CD4-positive, alpha-beta T cell (primary cell): ENCODE measurements at regions not wholly inside any gene's neighbourhood (a gene's known extent, or its start where the extent isn't known, plus 50 kb on each side); places are given as distances from the start of the nearest gene placed in this dataset.

Experiments
- ATAC-seq: fragments of 200-7000 bp; cut with Tn5 transposase; one replicate; pipeline ENCODE4 v1.10.0; 2022; ENCODE audit warnings: mild to moderate bottlenecking; ENCODE audit not compliant: poor library complexity
- CTCF ChIA-PET: fragments of 350-600 bp; sonication (Branson Sonifier 250); formaldehyde crosslinking; loops from one replicate; lab custom pipeline; 2021; ENCODE audit warnings: antibody characterized with exemption, inconsistent platforms; lab: Charles Lee
- POLR2A ChIA-PET: fragments of 350-600 bp; sonication (Branson Sonifier 250); formaldehyde crosslinking; loops from one replicate; lab custom pipeline; 2021; ENCODE audit warnings: antibody characterized with exemption, inconsistent platforms; lab: Charles Lee
- DNase-seq, 14 experiments: peaks; one replicate each; pipeline ENCODE4 v3.0.0-alpha.2; 2013 to 2020; ENCODE audit warnings: mixed read lengths in 2 of 14
- H3K27ac ChIP-seq, 2 donors: one replicate each; pipeline versions ENCODE4 v1.5.1 to v1.7.0; 2013; ENCODE audit warnings: low read length in 2 of 2, low read depth in 1 of 2, mild to moderate bottlenecking in 1 of 2
- H3K27me3 ChIP-seq, 2 experiments: 1 replicate in 1 of 2; 2 replicates in 1 of 2; pipeline versions ENCODE4 v1.6.1 to v1.7.0; 2013; ENCODE audit warnings: low read length in 2 of 2, control low read depth in 1 of 2, mild to moderate bottlenecking in 1 of 2, moderate library complexity in 1 of 2; ENCODE audit not compliant: insufficient read depth in 2 of 2, control insufficient read depth in 1 of 2
- H3K36me3 ChIP-seq: one replicate; pipeline ENCODE4 v1.6.1; 2013; ENCODE audit warnings: low read length, control low read depth; ENCODE audit not compliant: insufficient read depth
- H3K4me1 ChIP-seq: one replicate; pipeline ENCODE4 v1.6.1; 2013; ENCODE audit warnings: low read length, control low read depth; ENCODE audit not compliant: insufficient read depth
- H3K4me3 ChIP-seq: one replicate; pipeline ENCODE4 v1.5.1; 2013; ENCODE audit warnings: mild to moderate bottlenecking, low read length, moderate library complexity
- H3K9me3 ChIP-seq, 2 experiments: 1 replicate in 1 of 2; 2 replicates in 1 of 2; pipeline versions ENCODE4 v1.6.1 to v1.7.0; 2013; ENCODE audit warnings: low read length in 2 of 2, mild to moderate bottlenecking in 2 of 2, control low read depth in 1 of 2, moderate library complexity in 1 of 2; ENCODE audit not compliant: control insufficient read depth in 1 of 2, insufficient read depth in 1 of 2
- H3K27ac Mint-ChIP-seq: one replicate; pipeline ENCODE4 v1.8.0; 2020; ENCODE audit warnings: mixed read lengths
- H3K27me3 Mint-ChIP-seq: one replicate; pipeline ENCODE4 v1.8.0; 2021; ENCODE audit warnings: mixed read lengths
- H3K36me3 Mint-ChIP-seq: one replicate; pipeline ENCODE4 v1.8.0; 2021; ENCODE audit warnings: low read depth, mixed read lengths
- H3K4me1 Mint-ChIP-seq: one replicate; pipeline ENCODE4 v1.8.0; 2021; ENCODE audit warnings: low read depth, mixed read lengths
- H3K4me3 Mint-ChIP-seq: one replicate; pipeline ENCODE4 v1.8.0; 2020; ENCODE audit warnings: mild to moderate bottlenecking, mixed read lengths
- H3K9me3 Mint-ChIP-seq: one replicate; pipeline ENCODE4 v1.8.0; 2020; ENCODE audit warnings: mixed read lengths
- intact Hi-C, 2 experiments: fragments of 100-400 bp; cut with DNase I in 1 of 2; cut with micrococcal nuclease in 1 of 2; formaldehyde crosslinking; loops; one replicate each; pipeline versions ENCODE4 v1.15.1 to v1.9.0; 2023 to 2025; cut with DNase I, micrococcal nuclease
- TF ChIP-seq, protein P1 (sequence below): fragments of 200-600 bp; IDR thresholded peaks from one replicate; pipeline ENCODE4 v1.8.0; 2022; ENCODE audit warnings: antibody characterized with exemption, mild to moderate bottlenecking

DNA sequence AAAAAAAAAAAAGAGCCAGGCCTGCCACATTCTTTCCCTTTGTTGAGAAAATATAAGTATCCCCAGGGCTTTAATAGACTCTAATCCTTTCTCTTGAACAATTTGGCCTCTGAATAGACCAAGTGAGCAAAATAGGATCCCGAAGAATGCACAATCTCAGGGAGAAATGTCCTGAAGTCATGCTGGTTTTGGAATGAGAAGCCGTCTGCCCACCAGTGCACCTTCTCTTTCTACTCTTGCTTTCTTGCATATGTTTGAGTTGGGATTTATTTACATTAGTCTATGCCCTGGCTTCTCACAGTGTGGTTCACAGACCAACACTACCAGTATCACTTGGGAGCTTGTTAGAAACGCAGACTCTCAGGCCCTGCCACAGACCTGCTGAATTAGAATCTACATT, 153.0 kb downstream of the ZNF621 start:
- ChIA-PET CTCF (no interaction called here), POLR2A (no interaction called here)
- ATAC-seq (no peak), DNase-seq (no peak)
- no peaks in the 10 kb centered on the region for H3K27me3 Mint-ChIP-seq
- no peaks in the 10 kb centered on the region for H3K36me3 Mint-ChIP-seq
- no peak overlapping the region for H3K4me3 Mint-ChIP-seq
- no peak overlapping the region for H3K27ac Mint-ChIP-seq
- Histone ChIP-seq H3K4me3 (no peak overlapping the region), H3K4me1 (no peaks in the 10 kb centered on the region), H3K27ac (no peak overlapping the region), H3K9me3 (no peaks in the 10 kb centered on the region), H3K27me3 (no peaks in the 10 kb centered on the region), H3K36me3 (no peaks in the 10 kb centered on the region)
- TF ChIP-seq, protein P1, sequence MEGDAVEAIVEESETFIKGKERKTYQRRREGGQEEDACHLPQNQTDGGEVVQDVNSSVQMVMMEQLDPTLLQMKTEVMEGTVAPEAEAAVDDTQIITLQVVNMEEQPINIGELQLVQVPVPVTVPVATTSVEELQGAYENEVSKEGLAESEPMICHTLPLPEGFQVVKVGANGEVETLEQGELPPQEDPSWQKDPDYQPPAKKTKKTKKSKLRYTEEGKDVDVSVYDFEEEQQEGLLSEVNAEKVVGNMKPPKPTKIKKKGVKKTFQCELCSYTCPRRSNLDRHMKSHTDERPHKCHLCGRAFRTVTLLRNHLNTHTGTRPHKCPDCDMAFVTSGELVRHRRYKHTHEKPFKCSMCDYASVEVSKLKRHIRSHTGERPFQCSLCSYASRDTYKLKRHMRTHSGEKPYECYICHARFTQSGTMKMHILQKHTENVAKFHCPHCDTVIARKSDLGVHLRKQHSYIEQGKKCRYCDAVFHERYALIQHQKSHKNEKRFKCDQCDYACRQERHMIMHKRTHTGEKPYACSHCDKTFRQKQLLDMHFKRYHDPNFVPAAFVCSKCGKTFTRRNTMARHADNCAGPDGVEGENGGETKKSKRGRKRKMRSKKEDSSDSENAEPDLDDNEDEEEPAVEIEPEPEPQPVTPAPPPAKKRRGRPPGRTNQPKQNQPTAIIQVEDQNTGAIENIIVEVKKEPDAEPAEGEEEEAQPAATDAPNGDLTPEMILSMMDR = no peak
- H3K4me1 Mint-ChIP-seq = no peaks in the 10 kb centered on the region
- intact Hi-C loops = no loop called here
- H3K9me3 Mint-ChIP-seq = no peaks in the 10 kb centered on the region

GRCh38 chr3:40679290-40679689, 154.5 kb downstream of the ZNF621 start:
- intact Hi-C loops = no loop called here
- no peak for ATAC-seq
- Histone ChIP-seq H3K27me3 (no peaks in the 10 kb centered on the region), H3K4me3 (no peak overlapping the region), H3K36me3 (no peaks in the 10 kb centered on the region), H3K27ac (no peak overlapping the region), H3K9me3 (no peaks in the 10 kb centered on the region), H3K4me1 (no peaks in the 10 kb centered on the region)
- Mint-ChIP-seq H3K4me3 (no peak overlapping the region), H3K4me1 (no peaks in the 10 kb centered on the region), H3K27me3 (no peaks in the 10 kb centered on the region), H3K27ac (no peak overlapping the region), H3K36me3 (no peaks in the 10 kb centered on the region), H3K9me3 (no peaks in the 10 kb centered on the region)
- ChIA-PET CTCF (no interaction called here), POLR2A (no interaction called here)
- TF ChIP-seq, protein P1 = no peak
- no peak for DNase-seq

GRCh38 chr3:40680685-40681657, 156.2 kb downstream of the ZNF621 start:
- no peak overlapping the region for H3K4me3 Mint-ChIP-seq
- Histone ChIP-seq H3K27ac (no peak overlapping the region), H3K27me3 (no peaks in the 10 kb centered on the region), H3K36me3 (no peaks in the 10 kb centered on the region), H3K4me3 (no peak overlapping the region), H3K4me1 (no peaks in the 10 kb centered on the region), H3K9me3 (no peaks in the 10 kb centered on the region)
- H3K4me1 Mint-ChIP-seq = no peaks in the 10 kb centered on the region
- H3K27ac Mint-ChIP-seq = no peak overlapping the region
- ChIA-PET POLR2A (no interaction called here), CTCF (no interaction called here)
- no peaks in the 10 kb centered on the region for H3K27me3 Mint-ChIP-seq
- DNase-seq = no peak
- no peak for ATAC-seq
- intact Hi-C loops = no loop called here
- TF ChIP-seq, protein P1 = no peak
- no peaks in the 10 kb centered on the region for H3K9me3 Mint-ChIP-seq
- H3K36me3 Mint-ChIP-seq = no peaks in the 10 kb centered on the region
